GM23338 (cell line): ENCODE measurements at regions not wholly inside any gene's neighbourhood (a gene's known extent, or its start where the extent isn't known, plus 50 kb on each side); places are given as distances from the start of the nearest gene placed in this dataset.

Experiments
- EZH2 ChIP-seq: fragments of 200-600 bp; sonication (generic); IDR thresholded peaks from one replicate; pipeline ENCODE4 v1.8.0; 2017; ENCODE audit warnings: antibody characterized with exemption, mild to moderate bottlenecking, low read depth; ENCODE audit not compliant: unreplicated experiment
- POLR2AphosphoS5 ChIP-seq: IDR thresholded peaks from 2 replicates; pipeline ENCODE4 v1.6.1; 2016; ENCODE audit warnings: antibody characterized with exemption, low read depth
- STAT1 ChIP-seq: IDR thresholded peaks from one replicate; pipeline ENCODE4 v1.6.1; 2016; ENCODE audit warnings: antibody characterized with exemption; ENCODE audit not compliant: unreplicated experiment
- TF ChIP-seq, protein P1 (sequence below), 2 experiments: fragments of 200-600 bp in 1 of 2; sonication (generic) in 1 of 2; conservative IDR thresholded peaks; 2 replicates each; pipeline versions ENCODE4 v1.5.1 to v1.6.1; 2016 to 2017; ENCODE audit warnings: antibody characterized with exemption in 2 of 2, low read depth in 2 of 2, mild to moderate bottlenecking in 2 of 2, moderate library complexity in 1 of 2

DNA sequence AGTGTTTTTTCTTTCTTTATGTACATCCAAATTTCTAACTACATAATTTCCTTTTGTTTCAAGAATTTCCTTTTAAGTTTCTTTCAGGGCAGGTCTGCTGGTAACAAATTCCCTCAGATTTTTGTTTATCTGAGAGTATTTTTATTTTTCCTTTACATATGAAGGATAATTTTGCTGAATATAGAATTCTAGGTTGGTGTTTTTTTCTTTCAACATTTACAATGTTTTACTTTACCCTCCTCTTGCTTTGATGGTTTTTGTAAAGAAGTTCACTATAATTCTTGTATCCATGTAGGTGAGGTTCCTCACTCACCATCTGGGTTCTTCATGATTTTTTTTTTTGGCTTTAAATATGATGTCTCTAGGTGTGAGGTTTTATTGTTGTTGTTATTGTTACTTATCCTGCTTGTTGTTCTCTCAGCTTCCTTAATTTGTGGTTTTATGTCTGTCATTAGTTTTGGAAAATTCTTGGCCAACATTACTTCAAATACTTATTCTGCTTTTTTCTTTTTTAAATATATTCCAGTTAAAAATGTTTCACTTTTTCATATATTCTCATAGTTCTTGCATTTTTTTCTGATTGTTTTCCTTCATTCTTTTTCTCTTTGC is 580.1 kb upstream of the CITED2 start:
- TF ChIP-seq, protein P1, sequence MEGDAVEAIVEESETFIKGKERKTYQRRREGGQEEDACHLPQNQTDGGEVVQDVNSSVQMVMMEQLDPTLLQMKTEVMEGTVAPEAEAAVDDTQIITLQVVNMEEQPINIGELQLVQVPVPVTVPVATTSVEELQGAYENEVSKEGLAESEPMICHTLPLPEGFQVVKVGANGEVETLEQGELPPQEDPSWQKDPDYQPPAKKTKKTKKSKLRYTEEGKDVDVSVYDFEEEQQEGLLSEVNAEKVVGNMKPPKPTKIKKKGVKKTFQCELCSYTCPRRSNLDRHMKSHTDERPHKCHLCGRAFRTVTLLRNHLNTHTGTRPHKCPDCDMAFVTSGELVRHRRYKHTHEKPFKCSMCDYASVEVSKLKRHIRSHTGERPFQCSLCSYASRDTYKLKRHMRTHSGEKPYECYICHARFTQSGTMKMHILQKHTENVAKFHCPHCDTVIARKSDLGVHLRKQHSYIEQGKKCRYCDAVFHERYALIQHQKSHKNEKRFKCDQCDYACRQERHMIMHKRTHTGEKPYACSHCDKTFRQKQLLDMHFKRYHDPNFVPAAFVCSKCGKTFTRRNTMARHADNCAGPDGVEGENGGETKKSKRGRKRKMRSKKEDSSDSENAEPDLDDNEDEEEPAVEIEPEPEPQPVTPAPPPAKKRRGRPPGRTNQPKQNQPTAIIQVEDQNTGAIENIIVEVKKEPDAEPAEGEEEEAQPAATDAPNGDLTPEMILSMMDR (conservative IDR thresholded peaks at IDR 0.05; ENCODE audit: low read depth in 2 of 2) = no peak
- TF ChIP-seq EZH2 = no peak
- TF ChIP-seq POLR2AphosphoS5 = no peak
- no peak for TF ChIP-seq STAT1
